CD4-positive, alpha-beta T cell treated with Interleukin-12 subunit alpha and Interleukin-12 subunit beta, for 1 hour (primary cell): ENCODE measurements at regions not wholly inside any gene's neighbourhood (a gene's known extent, or its start where the extent isn't known, plus 50 kb on each side); places are given as distances from the start of the nearest gene placed in this dataset.

ENCODE experiments used
- DNase-seq: peaks from one replicate; pipeline ENCODE4 v3.0.0-alpha.2; 2020

DNA sequence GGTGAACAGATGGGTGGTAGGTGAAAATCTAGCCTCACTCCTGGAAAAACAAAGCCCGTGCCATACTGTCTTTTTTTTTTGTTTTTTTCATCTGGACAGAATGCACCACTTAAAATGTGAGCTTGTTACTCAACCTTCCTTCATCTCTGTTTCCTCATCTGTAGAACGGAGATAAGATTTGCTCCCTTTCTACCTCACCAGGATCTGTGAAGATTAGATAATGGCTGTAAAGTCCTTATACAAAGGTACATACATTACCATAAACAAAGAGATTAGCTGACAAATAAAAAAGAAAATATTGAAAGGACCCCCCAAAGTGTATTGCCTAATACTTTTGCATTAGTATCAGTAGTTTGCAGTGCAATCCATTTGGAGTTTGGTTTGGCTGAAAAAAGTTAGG lies 75.4 kb upstream of the ZEB2 start:
- no peak for DNase-seq

DNA sequence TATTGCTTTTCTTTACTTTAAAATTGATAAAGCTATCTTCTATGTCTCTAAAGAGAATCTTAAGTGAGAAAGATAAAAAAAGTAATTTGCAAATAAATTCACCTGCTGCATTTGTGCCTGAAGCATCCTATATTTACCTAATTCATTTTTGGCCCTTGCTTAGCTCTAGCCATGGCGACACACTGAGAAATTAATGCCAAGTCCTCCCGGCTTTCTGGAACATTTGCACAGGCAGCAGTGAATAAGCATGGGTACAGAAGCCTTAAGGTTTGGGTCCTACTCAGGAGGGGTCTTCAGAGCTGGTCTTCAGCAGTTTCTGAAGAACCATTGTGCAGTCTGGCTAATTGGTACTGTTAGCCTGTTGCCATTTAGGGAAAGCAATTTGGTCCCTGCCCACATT lies 73.9 kb upstream of the ZEB2 start:
- no peak for DNase-seq

DNA sequence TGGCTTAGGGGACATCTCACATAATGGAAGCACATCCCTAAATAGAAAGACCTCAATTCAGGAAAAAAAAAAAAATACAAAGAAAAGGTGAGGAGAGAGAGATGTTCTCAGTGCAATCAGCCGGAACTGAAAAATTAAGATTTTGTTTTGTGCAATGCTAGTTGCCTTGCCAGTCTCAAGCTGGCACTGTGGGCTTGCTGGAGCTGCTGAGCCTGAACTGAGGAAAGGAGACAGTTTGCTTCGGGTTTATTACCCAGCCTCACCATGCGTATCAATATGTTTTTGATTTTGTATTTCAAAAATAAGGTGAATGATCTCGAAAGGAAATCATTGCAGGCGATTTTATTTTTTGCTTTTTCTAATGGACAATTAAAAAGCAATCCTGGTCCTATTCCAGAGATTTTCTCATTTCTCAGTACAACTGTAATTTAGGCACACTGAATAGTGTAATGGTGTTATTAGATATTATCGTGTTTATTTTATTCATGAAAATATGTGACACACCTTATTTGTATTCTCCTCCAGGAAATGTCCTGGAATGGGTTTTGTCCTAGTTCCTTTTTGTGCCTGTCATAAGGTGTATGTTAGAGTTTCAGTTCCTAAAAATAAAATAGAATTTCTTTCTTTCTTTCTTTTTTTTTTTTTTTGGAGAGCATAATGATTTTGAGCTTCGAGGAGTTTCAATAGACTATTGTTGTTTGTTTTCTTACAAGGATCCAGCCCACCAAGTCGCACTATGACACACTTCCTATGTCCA lies 72.8 kb upstream of the ZEB2 start:
- no peak for DNase-seq

DNA sequence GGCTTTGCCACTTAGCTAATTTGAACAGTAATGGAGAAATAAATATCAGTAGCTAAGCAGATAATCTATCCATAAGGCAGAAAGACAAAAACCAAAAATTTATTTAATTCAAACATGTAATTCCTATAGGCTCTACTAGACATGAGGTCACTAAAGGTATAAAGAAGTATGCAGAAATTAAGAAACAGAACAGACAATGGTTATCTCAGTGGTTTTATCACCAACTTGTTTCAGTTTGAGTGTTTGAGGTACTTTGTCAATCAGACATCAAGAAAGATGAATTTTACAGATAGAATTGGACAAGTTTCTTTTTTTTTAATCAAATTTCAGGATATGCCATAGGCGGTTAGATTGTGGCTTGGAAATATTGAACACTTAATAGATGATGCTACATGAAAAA lies 67.4 kb upstream of the ZEB2 start:
- no peak for DNase-seq

DNA sequence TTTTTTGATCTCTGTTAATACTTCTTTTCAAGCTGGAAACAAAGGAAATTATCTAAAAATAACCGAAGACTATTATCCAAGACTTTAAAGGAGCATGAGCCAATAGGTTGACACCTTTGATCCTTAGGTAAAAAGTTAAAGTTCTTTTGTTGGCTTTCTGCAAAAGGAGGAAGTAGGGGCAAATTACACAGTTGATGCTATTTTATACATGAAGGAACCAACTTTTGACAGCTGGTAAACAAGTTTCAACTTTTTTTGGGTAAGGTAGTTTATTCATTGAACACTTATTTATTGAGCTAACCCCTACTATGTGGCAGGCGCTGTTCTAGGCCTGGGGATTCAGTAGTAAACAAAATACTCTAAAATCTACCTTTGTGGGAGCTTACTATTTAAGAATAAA lies 66.6 kb upstream of the ZEB2 start:
- DNase-seq: no peak

DNA sequence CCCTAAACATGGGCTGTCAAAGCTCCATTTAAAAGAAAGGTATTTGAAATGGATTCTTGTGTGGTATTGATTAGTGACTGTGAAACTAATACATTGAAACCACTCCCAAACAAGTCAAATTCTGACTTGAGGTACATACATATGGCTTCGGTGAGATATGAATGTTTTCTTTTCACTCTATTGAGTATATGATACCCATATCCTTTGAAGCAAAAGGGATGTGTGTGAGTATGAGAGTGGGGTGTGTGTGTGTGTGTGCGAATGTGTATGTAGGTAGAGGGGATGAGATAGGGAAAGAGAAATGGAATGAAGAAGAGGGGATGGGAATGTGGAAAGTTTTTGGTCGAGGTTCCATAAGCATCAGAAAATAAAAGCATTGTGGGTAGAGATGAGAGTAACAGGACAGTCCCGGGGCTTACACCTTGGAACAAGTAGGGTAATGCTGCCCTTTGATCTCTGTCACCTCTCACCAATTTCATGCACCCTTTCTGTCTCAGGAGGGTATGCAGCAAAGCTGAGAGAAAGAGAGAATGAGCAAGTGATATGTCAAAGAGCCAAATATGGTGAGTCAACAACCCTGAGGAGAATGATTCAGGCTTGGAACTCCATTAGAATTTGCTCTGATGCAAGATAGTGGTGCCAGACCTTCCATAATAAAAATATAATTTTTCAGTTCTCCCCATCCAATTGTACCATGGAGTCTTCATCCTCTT lies 64.0 kb upstream of the ZEB2 start:
- no peak for DNase-seq

DNA sequence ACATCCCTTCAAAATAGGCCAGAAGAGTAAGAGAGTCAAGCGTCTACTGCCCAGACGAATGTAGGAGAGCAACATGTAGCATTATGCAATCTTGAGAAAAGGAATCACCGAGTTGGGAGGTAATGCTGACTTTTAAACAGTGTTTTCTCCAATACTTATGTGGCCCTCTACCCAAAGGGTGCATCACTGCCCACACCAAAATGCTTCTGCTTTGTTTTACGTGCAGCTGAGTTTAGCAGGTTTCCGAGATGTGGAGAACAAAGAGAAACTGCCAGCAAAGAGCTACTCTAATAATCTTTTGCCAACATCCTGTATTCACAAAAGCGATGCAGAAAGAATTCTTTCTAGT lies 63.4 kb upstream of the ZEB2 start:
- no peak for DNase-seq

DNA sequence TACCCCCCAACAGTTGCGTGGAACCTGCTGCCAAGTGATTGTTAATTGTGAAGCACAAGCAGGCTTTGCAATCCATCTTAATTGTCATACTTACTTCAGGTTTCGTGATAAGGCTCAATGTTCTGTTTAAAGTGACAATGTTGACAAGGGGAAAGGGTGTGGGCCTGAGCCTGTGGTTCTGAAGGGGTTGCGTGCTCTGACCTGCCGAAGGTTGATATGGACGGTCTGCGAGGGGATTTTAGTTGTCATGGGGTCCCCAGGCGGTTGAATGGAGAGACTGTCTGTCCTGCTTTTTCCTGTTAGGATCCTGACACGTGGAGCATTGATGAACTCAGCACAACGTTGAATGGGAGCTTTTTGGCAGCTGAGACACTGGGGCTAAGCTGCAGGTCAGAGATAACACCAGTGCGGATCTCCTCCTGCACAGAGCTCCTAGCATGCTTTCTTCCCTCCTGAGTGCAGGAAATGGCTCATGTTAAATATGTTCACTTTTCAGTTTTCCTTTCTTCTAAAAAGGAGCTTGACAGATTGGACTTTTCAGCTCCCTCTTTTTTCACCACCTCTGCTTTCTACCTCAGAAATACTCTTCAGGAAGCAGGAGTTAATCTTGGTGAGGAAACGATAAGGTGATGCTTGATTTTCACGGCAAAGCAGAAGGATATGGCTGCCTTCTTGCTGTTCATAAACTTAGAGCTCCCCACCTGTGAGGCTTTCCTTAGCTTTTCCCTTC lies 62.9 kb upstream of the ZEB2 start:
- DNase-seq: no peak

DNA sequence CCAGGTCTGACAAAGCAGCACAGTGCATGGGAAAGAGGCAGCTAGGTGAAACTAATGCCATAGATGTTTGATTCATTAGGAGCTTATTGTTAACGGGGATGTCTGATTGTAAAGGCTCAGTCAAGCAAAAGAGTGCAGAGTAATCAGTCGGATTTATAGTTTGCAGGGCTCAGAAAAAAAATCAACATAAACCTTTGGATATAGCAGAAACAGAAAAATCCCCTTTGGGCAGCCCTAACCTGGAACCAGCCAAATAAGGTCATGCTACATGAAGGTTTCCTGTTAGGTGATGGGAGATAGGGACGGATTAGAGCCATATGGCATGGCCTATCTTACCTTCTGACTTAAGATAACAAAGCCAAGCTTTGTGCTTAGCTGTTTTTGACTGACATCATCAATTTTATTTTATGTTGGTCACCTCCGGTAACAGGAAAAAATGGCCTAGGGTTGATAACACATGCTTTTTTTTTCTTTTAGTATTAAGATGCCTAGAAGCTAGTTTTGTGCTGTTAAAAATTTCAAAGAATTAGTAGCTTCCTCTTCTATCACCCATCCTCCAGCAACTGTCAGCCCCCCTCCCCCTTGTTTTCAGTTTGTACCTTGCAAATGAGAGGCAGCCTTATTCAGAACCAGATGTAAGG lies 60.7 kb upstream of the ZEB2 start:
- no peak for DNase-seq

DNA sequence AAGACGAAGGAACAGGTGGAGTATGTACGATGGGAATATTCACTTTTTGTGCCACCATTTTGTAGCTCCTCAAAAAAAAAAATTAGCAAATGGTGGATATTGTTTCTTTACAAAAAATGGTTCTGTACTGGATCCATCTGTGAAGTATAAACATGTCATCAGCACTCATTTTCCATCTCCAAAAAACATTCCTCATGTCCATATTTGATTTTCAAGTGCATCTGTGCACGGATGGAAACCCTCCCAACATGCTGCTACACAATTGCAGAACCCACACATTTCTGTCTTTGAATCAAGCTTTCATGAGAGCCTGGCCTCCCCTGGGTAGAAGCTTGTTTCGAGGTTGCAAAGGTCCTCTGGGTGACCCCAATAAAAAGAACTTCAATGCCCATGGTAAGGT lies 59.6 kb upstream of the ZEB2 start:
- no peak for DNase-seq

DNA sequence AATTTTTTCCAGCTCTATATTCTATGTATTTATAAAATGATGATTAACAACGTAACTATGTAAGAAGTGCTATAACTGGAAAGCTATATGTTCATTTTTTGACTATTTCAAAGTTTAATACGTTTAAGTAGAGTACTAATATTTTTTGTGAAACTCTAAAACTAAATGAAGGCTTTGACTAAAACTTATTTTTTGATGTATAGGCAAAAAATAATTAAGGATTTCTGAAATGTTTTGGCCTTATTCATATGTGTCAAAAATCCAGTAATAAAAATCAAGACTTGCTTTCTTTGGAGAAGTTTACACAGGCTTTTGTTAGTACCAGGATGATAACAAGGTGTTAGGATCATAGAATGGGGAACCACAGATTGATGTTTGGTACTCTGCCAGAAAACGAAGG lies 58.2 kb upstream of the ZEB2 start:
- no peak for DNase-seq

DNA sequence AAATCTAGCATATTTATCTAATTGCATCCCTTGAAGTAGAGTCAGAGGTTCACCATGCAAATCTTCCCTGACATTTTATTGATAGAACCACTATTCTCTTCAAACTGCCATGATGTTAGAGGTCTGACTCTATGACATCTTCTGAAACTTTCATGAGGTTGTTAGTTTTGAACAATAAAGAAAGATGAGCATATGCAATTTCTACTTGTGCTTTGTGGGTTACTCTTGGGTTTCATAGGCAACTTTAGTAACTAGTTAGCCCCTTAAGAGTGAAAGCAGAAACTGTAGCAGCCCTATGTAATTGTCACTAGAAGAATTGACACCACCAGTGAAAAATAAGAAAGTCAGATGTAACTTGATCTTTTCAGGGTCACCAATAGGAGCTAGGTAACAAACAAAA lies 53.1 kb upstream of the ZEB2 start:
- DNase-seq: no peak

DNA sequence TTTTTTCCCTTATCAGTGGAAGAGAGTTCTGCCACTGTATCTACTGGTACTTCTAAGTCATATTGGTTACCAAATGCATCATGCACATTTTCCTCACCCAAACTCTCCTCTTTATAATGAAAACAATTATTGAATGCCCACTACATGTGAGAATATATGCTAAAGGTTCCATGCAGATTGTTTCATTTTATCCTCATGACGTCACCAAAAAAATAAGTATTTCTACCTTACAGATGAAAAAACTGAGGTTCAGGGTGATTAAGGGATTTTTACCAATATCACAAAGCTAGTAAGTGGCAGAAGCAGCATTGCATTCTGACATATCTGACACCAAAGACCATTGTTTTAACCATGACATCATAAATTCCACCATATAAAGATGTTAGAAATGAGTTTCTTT lies 51.9 kb upstream of the ZEB2 start:
- no peak for DNase-seq

DNA sequence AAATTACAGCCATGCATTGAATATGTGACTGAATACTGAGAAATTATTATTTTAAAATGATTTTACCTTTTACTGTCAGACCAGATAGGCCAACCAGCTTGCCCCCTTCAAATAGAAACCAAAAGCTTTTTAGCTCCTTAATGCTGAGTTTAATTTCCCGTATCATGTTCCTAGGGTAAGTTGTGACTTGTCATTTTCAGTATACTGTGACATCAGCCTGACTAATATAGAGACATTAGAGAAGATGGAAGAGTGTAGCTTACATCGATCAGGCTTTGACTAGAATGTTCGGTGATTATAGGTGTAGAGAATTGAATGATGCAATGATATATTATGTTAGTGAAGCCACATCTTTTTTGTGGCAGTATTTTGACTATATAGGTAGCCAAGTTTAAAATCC lies 50.6 kb upstream of the ZEB2 start:
- DNase-seq: peak; percentile 19
